ENCODE measurements at regions not wholly inside any gene's neighbourhood (a gene's known extent, or its start where the extent isn't known, plus 50 kb on each side); places are given as distances from the start of the nearest gene placed in this dataset.

DNA sequence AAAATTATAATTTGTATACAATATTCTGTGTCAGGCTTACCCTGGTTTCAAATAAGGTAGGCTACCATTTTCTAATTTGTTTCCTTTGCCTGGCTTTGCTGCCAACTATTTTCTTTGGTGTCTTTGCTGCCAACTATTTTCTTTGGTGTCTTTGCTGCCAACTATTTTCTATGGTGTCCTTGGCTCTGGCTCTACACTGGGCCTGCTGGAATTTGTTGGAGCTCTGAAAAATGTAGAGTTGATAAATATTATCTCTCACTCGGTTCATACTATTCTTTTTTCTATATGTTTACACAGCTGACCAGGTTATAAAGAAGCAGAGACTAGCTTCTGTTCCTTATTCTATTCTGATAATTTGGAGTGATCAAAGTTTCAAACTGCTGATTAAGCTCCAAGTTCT, 768.0 kb upstream of the PHF14 start:
- Histone ChIP-seq H3K9ac (ENCODE audit: control insufficient read depth, extremely low read depth, insufficient read depth, low read length) (no peak overlapping the region), H3K9me1 (ENCODE audit: control insufficient read depth, extremely low read depth, insufficient read depth, low read length) (no peaks in the 10 kb centered on the region), H4K20me1 (ENCODE audit: control insufficient read depth, extremely low read depth, insufficient read depth, low read length) (no peaks in the 10 kb centered on the region), H3K27me3 (ENCODE audit: control insufficient read depth, extremely low read depth, insufficient read depth, low read length) (no peaks in the 10 kb centered on the region), H3K9me3 (ENCODE audit: control insufficient read depth, low read depth, low read length) (no peaks in the 10 kb centered on the region), H2AFZ (ENCODE audit: control insufficient read depth, low read length) (no peak overlapping the region), H3K27ac (ENCODE audit: control insufficient read depth, insufficient read depth, low read length) (no peak overlapping the region), H3K4me3 (ENCODE audit: control insufficient read depth in 2 of 3, extremely low read depth in 1 of 3, insufficient read depth in 2 of 3, low read depth in 1 of 3, low read length in 3 of 3) (no peak overlapping the region), H3K4me1 (ENCODE audit: control insufficient read depth, extremely low read depth, insufficient read depth, low read length) (no peaks in the 10 kb centered on the region), H3K79me2 (ENCODE audit: control insufficient read depth, insufficient read depth, low read length) (no peaks in the 10 kb centered on the region), H3K36me3 (ENCODE audit: control insufficient read depth in 2 of 2, extremely low read depth in 1 of 2, insufficient read depth in 2 of 2, low read length in 2 of 2) (no peaks in the 10 kb centered on the region), H3K4me2 (ENCODE audit: control insufficient read depth, extremely low read depth, insufficient read depth, low read depth, low read length) (no peak overlapping the region)
- DNase-seq (ENCODE audit: low read depth, low spot score) (no peak), FAIRE-seq (no peak)
- dilution Hi-C loops (cut with MboI; ENCODE audit: extremely low pct_ligation_motif_present, low sequenced_read_pairs): no loop called here
- TF ChIP-seq EZH2 (IDR thresholded peaks at IDR 0.05; ENCODE audit: low read length): no peak
- TF ChIP-seq, protein P1, sequence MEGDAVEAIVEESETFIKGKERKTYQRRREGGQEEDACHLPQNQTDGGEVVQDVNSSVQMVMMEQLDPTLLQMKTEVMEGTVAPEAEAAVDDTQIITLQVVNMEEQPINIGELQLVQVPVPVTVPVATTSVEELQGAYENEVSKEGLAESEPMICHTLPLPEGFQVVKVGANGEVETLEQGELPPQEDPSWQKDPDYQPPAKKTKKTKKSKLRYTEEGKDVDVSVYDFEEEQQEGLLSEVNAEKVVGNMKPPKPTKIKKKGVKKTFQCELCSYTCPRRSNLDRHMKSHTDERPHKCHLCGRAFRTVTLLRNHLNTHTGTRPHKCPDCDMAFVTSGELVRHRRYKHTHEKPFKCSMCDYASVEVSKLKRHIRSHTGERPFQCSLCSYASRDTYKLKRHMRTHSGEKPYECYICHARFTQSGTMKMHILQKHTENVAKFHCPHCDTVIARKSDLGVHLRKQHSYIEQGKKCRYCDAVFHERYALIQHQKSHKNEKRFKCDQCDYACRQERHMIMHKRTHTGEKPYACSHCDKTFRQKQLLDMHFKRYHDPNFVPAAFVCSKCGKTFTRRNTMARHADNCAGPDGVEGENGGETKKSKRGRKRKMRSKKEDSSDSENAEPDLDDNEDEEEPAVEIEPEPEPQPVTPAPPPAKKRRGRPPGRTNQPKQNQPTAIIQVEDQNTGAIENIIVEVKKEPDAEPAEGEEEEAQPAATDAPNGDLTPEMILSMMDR (optimal IDR thresholded peaks at IDR 0.05 in 1 of 3, IDR thresholded peaks at IDR 0.05 in 1 of 3, conservative IDR thresholded peaks at IDR 0.05 in 1 of 3; ENCODE audit: extremely low read depth in 1 of 3, insufficient read depth in 2 of 3, low read length in 3 of 3): no peak

DNA sequence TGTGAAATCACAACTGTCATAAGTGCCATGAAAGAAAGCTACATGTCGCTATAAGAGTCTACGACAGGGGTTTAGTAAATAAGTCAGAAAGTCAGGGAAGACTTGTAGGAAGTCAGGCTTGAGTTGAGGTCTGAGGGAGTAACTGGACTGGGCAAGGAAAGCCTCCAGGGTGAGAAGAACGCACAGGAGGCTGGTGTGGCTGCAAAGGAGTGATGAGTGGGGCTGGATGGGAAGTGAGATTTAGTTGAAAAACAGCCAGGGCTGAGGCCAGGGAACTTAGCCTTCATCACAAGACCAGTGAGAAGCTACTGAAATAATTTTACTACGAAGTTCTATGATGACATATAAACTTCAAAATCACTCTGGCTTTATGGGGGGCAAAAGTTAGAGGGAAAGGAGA, 763.7 kb upstream of the PHF14 start:
- H3K27ac ChIP-seq (ENCODE audit: control insufficient read depth, insufficient read depth, low read length): no peak overlapping the region
- H3K9ac ChIP-seq (ENCODE audit: control insufficient read depth, extremely low read depth, insufficient read depth, low read length): no peak overlapping the region
- no peak overlapping the region for H3K4me2 ChIP-seq (ENCODE audit: control insufficient read depth, extremely low read depth, insufficient read depth, low read depth, low read length)
- no peak overlapping the region for H2AFZ ChIP-seq (ENCODE audit: control insufficient read depth, low read length)
- no peak for TF ChIP-seq EZH2 (IDR thresholded peaks at IDR 0.05; ENCODE audit: low read length)
- TF ChIP-seq, protein P1 (optimal IDR thresholded peaks at IDR 0.05 in 1 of 3, IDR thresholded peaks at IDR 0.05 in 1 of 3, conservative IDR thresholded peaks at IDR 0.05 in 1 of 3; ENCODE audit: extremely low read depth in 1 of 3, insufficient read depth in 2 of 3, low read length in 3 of 3): no peak
- dilution Hi-C loops (cut with MboI; ENCODE audit: extremely low pct_ligation_motif_present, low sequenced_read_pairs): no loop called here
- H3K9me1 ChIP-seq (ENCODE audit: control insufficient read depth, extremely low read depth, insufficient read depth, low read length): no peaks in the 10 kb centered on the region
- DNase-seq (ENCODE audit: low read depth, low spot score): no peak
- no peaks in the 10 kb centered on the region for H3K79me2 ChIP-seq (ENCODE audit: control insufficient read depth, insufficient read depth, low read length)
- no peaks in the 10 kb centered on the region for H3K27me3 ChIP-seq (ENCODE audit: control insufficient read depth, extremely low read depth, insufficient read depth, low read length)
- no peak overlapping the region for H3K4me3 ChIP-seq (ENCODE audit: control insufficient read depth in 2 of 3, extremely low read depth in 1 of 3, insufficient read depth in 2 of 3, low read depth in 1 of 3, low read length in 3 of 3)
- no peaks in the 10 kb centered on the region for H3K9me3 ChIP-seq (ENCODE audit: control insufficient read depth, low read depth, low read length)
- H3K4me1 ChIP-seq (ENCODE audit: control insufficient read depth, extremely low read depth, insufficient read depth, low read length): no peaks in the 10 kb centered on the region
- H3K36me3 ChIP-seq (ENCODE audit: control insufficient read depth in 2 of 2, extremely low read depth in 1 of 2, insufficient read depth in 2 of 2, low read length in 2 of 2): no peaks in the 10 kb centered on the region
- FAIRE-seq: no peak
- no peaks in the 10 kb centered on the region for H4K20me1 ChIP-seq (ENCODE audit: control insufficient read depth, extremely low read depth, insufficient read depth, low read length)

All from keratinocyte (primary cell).